Calu3 (cell line): ENCODE measurements at regions not wholly inside any gene's neighbourhood (a gene's known extent, or its start where the extent isn't known, plus 50 kb on each side); places are given as distances from the start of the nearest gene placed in this dataset.
A peak's percentile ranks its signal among the peaks of the same experiment; 100 is the strongest.

Experiments
- BruUV-seq: library from RNA; stranded (reverse); fragments of 400-500 nt; replicated peaks from 2 replicates; lab custom pipeline; 2021; lab: Mats Ljungman, UMichigan
- CTCF ChIA-PET: fragments of 300-600 bp; sonication (Branson Sonifier 250); formaldehyde crosslinking; loops from one replicate; lab custom pipeline; 2022; ENCODE audit warnings: antibody characterized with exemption; lab: Charles Lee
- DNase-seq: peaks from one replicate; pipeline ENCODE4 v3.0.0; 2022
- H3K27ac Mint-ChIP-seq: one replicate; pipeline ENCODE4 v1.8.0; 2022; ENCODE audit warnings: mixed read lengths; ENCODE audit not compliant: unreplicated experiment
- H3K27me3 Mint-ChIP-seq: one replicate; pipeline ENCODE4 v1.8.0; 2022; ENCODE audit warnings: mixed read lengths; ENCODE audit not compliant: unreplicated experiment
- H3K36me3 Mint-ChIP-seq: one replicate; pipeline ENCODE4 v1.8.0; 2022; ENCODE audit warnings: mild to moderate bottlenecking, moderate library complexity, mixed read lengths; ENCODE audit not compliant: insufficient read depth, unreplicated experiment
- H3K4me1 Mint-ChIP-seq: one replicate; pipeline ENCODE4 v1.8.0; 2022; ENCODE audit warnings: mild to moderate bottlenecking, low read depth, mixed read lengths; ENCODE audit not compliant: unreplicated experiment
- H3K4me3 Mint-ChIP-seq: one replicate; pipeline ENCODE4 v1.8.0; 2022; ENCODE audit warnings: mild to moderate bottlenecking, low read depth, moderate library complexity, mixed read lengths; ENCODE audit not compliant: unreplicated experiment
- H3K9me3 Mint-ChIP-seq: one replicate; pipeline ENCODE4 v1.8.0; 2022; ENCODE audit warnings: low read depth, mixed read lengths; ENCODE audit not compliant: unreplicated experiment
- CTCF ChIP-seq: fragments of 200-600 bp; IDR thresholded peaks from one replicate; pipeline ENCODE4 v1.8.0; 2022; ENCODE audit warnings: antibody characterized with exemption; ENCODE audit not compliant: unreplicated experiment
- intact Hi-C: fragments of 100-400 bp; cut with micrococcal nuclease; formaldehyde crosslinking; loops from one replicate; pipeline ENCODE4 v1.10.0; 2022; ENCODE audit not compliant: unreplicated experiment

GRCh38 chr7:119046068-119046467 lies 821.6 kb downstream of the ANKRD7 start:
- BruUV-seq = no TSS peak
- CTCF ChIA-PET = no interaction called here
- Mint-ChIP-seq H3K36me3 (no peaks in the 10 kb centered on the region), H3K27me3 (no peaks in the 10 kb centered on the region), H3K27ac (no peak overlapping the region), H3K4me1 (no peaks in the 10 kb centered on the region), H3K4me3 (no peak overlapping the region), H3K9me3 (no peaks in the 10 kb centered on the region)
- no peak for TF ChIP-seq CTCF
- DNase-seq = no peak
- intact Hi-C loops = no loop called here

- Mint-ChIP-seq H3K4me3 (no peak overlapping the region), H3K36me3 (no peaks in the 10 kb centered on the region), H3K4me1 (no peaks in the 10 kb centered on the region), H3K9me3 (no peaks in the 10 kb centered on the region), H3K27ac (no peak overlapping the region), H3K27me3 (no peaks in the 10 kb centered on the region)
- CTCF ChIA-PET = no interaction called here
- no peak for TF ChIP-seq CTCF
- intact Hi-C loops = no loop called here
- DNase-seq = no peak
- BruUV-seq = no TSS peak
Measured at GRCh38 chr7:119065966-119066365, 841.5 kb downstream of the ANKRD7 start.

- CTCF ChIA-PET = no interaction called here
- H3K27ac Mint-ChIP-seq = no peak overlapping the region
- H3K27me3 Mint-ChIP-seq = no peaks in the 10 kb centered on the region
- H3K4me3 Mint-ChIP-seq = no peak overlapping the region
- H3K4me1 Mint-ChIP-seq = peaks cover 5% of the 10 kb centered on the region
- peaks cover 4% of the 10 kb centered on the region for H3K9me3 Mint-ChIP-seq
- no peak for TF ChIP-seq CTCF
- BruUV-seq = no TSS peak
- intact Hi-C loops = no loop called here
- H3K36me3 Mint-ChIP-seq = peaks cover 4% of the 10 kb centered on the region
- DNase-seq = no peak
Measured at GRCh38 chr7:119086026-119086425, 861.5 kb downstream of the ANKRD7 start.

GRCh38 chr7:119090851-119091250 lies 866.3 kb downstream of the ANKRD7 start:
- BruUV-seq = no TSS peak
- no peak for DNase-seq
- TF ChIP-seq CTCF = no peak
- CTCF ChIA-PET = interaction anchor here (0.6 kb wide), 1 partner anchor 83 kb away, joined by 3 read pairs; no protein-coding TSS in a partner anchor
- Mint-ChIP-seq H3K27ac (peak overlapping the region; percentile 57), H3K4me3 (no peak overlapping the region), H3K36me3 (peaks cover 5% of the 10 kb centered on the region), H3K9me3 (peaks cover 3% of the 10 kb centered on the region), H3K27me3 (no peaks in the 10 kb centered on the region), H3K4me1 (peaks cover 8% of the 10 kb centered on the region)
- intact Hi-C loops = loop anchor here (10.0 kb wide), 1 partner anchor 1306 kb away; no protein-coding TSS in a partner anchor
